Adrenal gland (tissue), 9 donors: ENCODE measurements at regions not wholly inside any gene's neighbourhood (a gene's known extent, or its start where the extent isn't known, plus 50 kb on each side); places are given as distances from the start of the nearest gene placed in this dataset.

ENCODE experiments used
- DNase-seq, 7 donors: peaks; one replicate each; pipeline ENCODE4 v3.0.0-alpha.2; 2019 to 2020
- H3K27ac ChIP-seq, 5 donors: fragments of 200-600 bp; sonication (generic) in 4 of 5; 1 replicate in 3 of 5; 2 replicates in 2 of 5; pipeline versions ENCODE4 v1.5.1 to v1.8.0; 2016 to 2020; ENCODE audit warnings: mild to moderate bottlenecking in 1 of 5
- H3K27me3 ChIP-seq: fragments of 200-600 bp; 2 replicates; pipeline ENCODE4 v1.8.0; 2021
- H3K36me3 ChIP-seq, 2 donors: fragments of 200-600 bp; replicated peaks in 1 of 2; 1 replicate in 1 of 2; 2 replicates in 1 of 2; pipeline versions ENCODE4 v1.5.1 to v1.8.0; 2018 to 2022
- H3K4me1 ChIP-seq, 2 donors: fragments of 200-600 bp; replicated peaks in 1 of 2; 1 replicate in 1 of 2; 2 replicates in 1 of 2; pipeline versions ENCODE4 v1.5.1 to v1.8.0; 2018 to 2021
- H3K4me3 ChIP-seq, 4 donors: fragments of 200-600 bp; sonication (generic) in 3 of 4; one replicate each; pipeline ENCODE4 v1.5.1; 2016 to 2018
- H3K9me3 ChIP-seq, 3 donors: fragments of 200-600 bp; sonication (generic) in 1 of 3; replicated peaks in 1 of 3; 1 replicate in 2 of 3; 2 replicates in 1 of 3; pipeline versions ENCODE4 v1.5.1 to v1.8.0; 2016 to 2021
- CTCF ChIP-seq, 6 experiments: fragments of 450-650 bp in 4 of 6; fragments of 200-600 bp in 2 of 6; sonication (generic) in 1 of 6; IDR thresholded peaks; 1 replicate in 5 of 6; 2 replicates in 1 of 6; pipeline versions ENCODE4 v1.5.1 to v1.8.0; 2016 to 2021; ENCODE audit warnings: antibody characterized with exemption in 6 of 6, mild to moderate bottlenecking in 2 of 6, moderate library complexity in 1 of 6
- POLR2A ChIP-seq, 2 donors: fragments of 450-650 bp; IDR thresholded peaks; one replicate each; pipeline ENCODE4 v1.6.1; 2017; ENCODE audit warnings: antibody characterized with exemption in 2 of 2, mild to moderate bottlenecking in 2 of 2, moderate library complexity in 1 of 2
- WGBS, 4 donors: extraction: QIAGEN DNeasy Blood & Tissue Kit in 2 of 4; methylation state at CpG; one replicate each; pipeline versions ENCODE4 v1.1.5 to v1.1.7; 2013 to 2017; 5-methylcytosine and 5-hydroxymethylcytosine counted together
- intact Hi-C, 2 donors: fragments of 100-400 bp; cut with DNase I; formaldehyde crosslinking; loops; one replicate each; pipeline versions ENCODE4 v1.14.1 to v1.15.0; 2022 to 2023
- donor health status: healthy with polysubstance abuse.
- donor health status: Bipolar disorder and iron deficiency.
- donor health status: DM: yes; HTN: yes; CAD: no.
- donor health status: DM: no; HTN: no; CAD: no.
- donor health status: DM: no; HTN: no; CAD: no.

GRCh38 chr3:150296966-150297365 lies 111.1 kb upstream of the TSC22D2 start:
- DNase-seq, result no peak
- Histone ChIP-seq H3K9me3 (no peaks in the 10 kb centered on the region), H3K4me1 (no peaks in the 10 kb centered on the region), H3K4me3 (no peak overlapping the region), H3K27ac (no peak overlapping the region), H3K27me3 (no peaks in the 10 kb centered on the region), H3K36me3 (no peaks in the 10 kb centered on the region)
- TF ChIP-seq CTCF (IDR thresholded peaks at IDR 0.05), result no peak
- no peak for TF ChIP-seq POLR2A (IDR thresholded peaks at IDR 0.05)
- 79 to 91% (median 85%) methylated on average over 3 of the region's 3 CpGs for WGBS, 4 donors
- intact Hi-C loops, result no loop called here

GRCh38 chr3:150296123-150296735 lies 111.9 kb upstream of the TSC22D2 start:
- intact Hi-C loops, result no loop called here
- no peak overlapping the region for H3K4me3 ChIP-seq
- H3K9me3 ChIP-seq, result no peaks in the 10 kb centered on the region
- no peaks in the 10 kb centered on the region for H3K4me1 ChIP-seq
- 85 to 86% (median 85%) methylated on average over 5 of the region's 5 CpGs for WGBS, 4 donors
- TF ChIP-seq POLR2A (IDR thresholded peaks at IDR 0.05), result no peak
- no peak for TF ChIP-seq CTCF (IDR thresholded peaks at IDR 0.05)
- no peak for DNase-seq
- no peaks in the 10 kb centered on the region for H3K27me3 ChIP-seq
- H3K27ac ChIP-seq, result no peak overlapping the region
- no peaks in the 10 kb centered on the region for H3K36me3 ChIP-seq

GRCh38 chr3:150293401-150294001 lies 114.6 kb upstream of the TSC22D2 start:
- H3K36me3 ChIP-seq, result no peaks in the 10 kb centered on the region
- no peak overlapping the region for H3K4me3 ChIP-seq
- H3K27me3 ChIP-seq, result no peaks in the 10 kb centered on the region
- intact Hi-C loops, result no loop called here
- WGBS, 4 donors, result 80 to 93% (median 84%) methylated on average over 7 of the region's 7 CpGs
- H3K4me1 ChIP-seq, result no peaks in the 10 kb centered on the region
- H3K9me3 ChIP-seq, result no peaks in the 10 kb centered on the region
- TF ChIP-seq CTCF (IDR thresholded peaks at IDR 0.05), result no peak
- TF ChIP-seq POLR2A (IDR thresholded peaks at IDR 0.05), result no peak
- DNase-seq, result no peak
- no peak overlapping the region for H3K27ac ChIP-seq

GRCh38 chr3:150292891-150293290 lies 115.2 kb upstream of the TSC22D2 start:
- DNase-seq, result no peak
- no peaks in the 10 kb centered on the region for H3K36me3 ChIP-seq
- TF ChIP-seq CTCF (IDR thresholded peaks at IDR 0.05) (no peak), POLR2A (IDR thresholded peaks at IDR 0.05) (no peak)
- H3K4me3 ChIP-seq, result no peak overlapping the region
- no peaks in the 10 kb centered on the region for H3K4me1 ChIP-seq
- no peaks in the 10 kb centered on the region for H3K27me3 ChIP-seq
- intact Hi-C loops, result no loop called here
- H3K9me3 ChIP-seq, result no peaks in the 10 kb centered on the region
- 90 to 92% (median 92%) methylated on average over 4 of the region's 4 CpGs for WGBS, 4 donors
- H3K27ac ChIP-seq, result no peak overlapping the region
